SK-N-SH (cell line): ENCODE measurements at regions not wholly inside any gene's neighbourhood (a gene's known extent, or its start where the extent isn't known, plus 50 kb on each side); places are given as distances from the start of the nearest gene placed in this dataset.

ENCODE experiments used
- CTCF ChIA-PET: fragments of 300-600, 350-600 bp; formaldehyde crosslinking; extraction: SDS; loops from one replicate; lab custom pipeline; 2021; lab: Yijun Ruan, JAX
- POLR2A ChIA-PET: fragments of 350-600 bp; sonication (Branson Sonifier 250); formaldehyde crosslinking; extraction: SDS; loops from one replicate; lab custom pipeline; 2020; ENCODE audit warnings: antibody characterized with exemption, inconsistent platforms; lab: Yijun Ruan, JAX
- DNase-seq: peaks from one replicate; pipeline ENCODE4 v3.0.0; 2012
- H2AFZ ChIP-seq: fragments of 200-600 bp; sonication (generic); 2 replicates; pipeline ENCODE4 v1.8.1; 2016; ENCODE audit warnings: antibody characterized with exemption, mild to moderate bottlenecking, low read depth
- H3F3A ChIP-seq: fragments of 200-600 bp; sonication (generic); replicated peaks from 2 replicates; pipeline ENCODE3; 2016; ENCODE audit warnings: antibody characterized with exemption, mild to moderate bottlenecking; ENCODE audit not compliant: insufficient read depth
- H3K27ac ChIP-seq, 2 experiments: fragments of 200-500 bp in 1 of 2; fragments of 200-600 bp in 1 of 2; sonication (Bioruptor generic) in 1 of 2; sonication (generic), shearing (Covaris generic) in 1 of 2; 2 replicates each; pipeline versions ENCODE4 v1.5.1 to v1.6.1; 2014 to 2016; ENCODE audit warnings: low read depth in 2 of 2, inconsistent platforms in 1 of 2, low read length in 1 of 2, mild to moderate bottlenecking in 1 of 2, mixed read lengths in 1 of 2
- H3K27me3 ChIP-seq: fragments of 200-600 bp; sonication (generic), shearing (Covaris generic); 2 replicates; pipeline ENCODE4 v1.6.1; 2016; ENCODE audit warnings: mixed run types; ENCODE audit not compliant: insufficient read depth
- H3K36me3 ChIP-seq, 2 experiments: fragments of 200-500 bp in 1 of 2; fragments of 200-600 bp in 1 of 2; sonication (Bioruptor generic) in 1 of 2; sonication (generic) in 1 of 2; replicated peaks in 1 of 2; 2 replicates each; pipeline versions ENCODE3 to v1.5.1; 2014 to 2016; ENCODE audit warnings: low read length in 1 of 2, mild to moderate bottlenecking in 1 of 2; ENCODE audit not compliant: insufficient read depth in 2 of 2, control insufficient read depth in 1 of 2
- H3K4me1 ChIP-seq, 2 experiments: fragments of 200-500 bp in 1 of 2; fragments of 200-600 bp in 1 of 2; sonication (Bioruptor generic) in 1 of 2; sonication (generic), shearing (Covaris generic) in 1 of 2; 2 replicates each; pipeline versions ENCODE4 v1.5.1 to v1.6.1; 2014 to 2016; ENCODE audit warnings: low read depth in 1 of 2, low read length in 1 of 2, mixed run types in 1 of 2; ENCODE audit not compliant: insufficient read depth in 2 of 2, control insufficient read depth in 1 of 2
- H3K4me2 ChIP-seq: fragments of 200-600 bp; sonication (generic), shearing (Covaris generic); 2 replicates; pipeline ENCODE4 v1.6.1; 2017; ENCODE audit warnings: mixed run types
- H3K4me3 ChIP-seq, 2 experiments: fragments of 200-500 bp in 1 of 2; fragments of 200-600 bp in 1 of 2; sonication (Bioruptor generic) in 1 of 2; sonication (generic), shearing (Covaris generic) in 1 of 2; 2 replicates each; pipeline versions ENCODE4 v1.5.1 to v1.8.1; 2014 to 2016; ENCODE audit warnings: low read depth in 2 of 2, inconsistent platforms in 1 of 2, low read length in 1 of 2, mild to moderate bottlenecking in 1 of 2, mixed read lengths in 1 of 2, moderate library complexity in 1 of 2
- H3K79me2 ChIP-seq: fragments of 200-600 bp; sonication (generic); 2 replicates; pipeline ENCODE4 v1.8.1; 2017; ENCODE audit warnings: mild to moderate bottlenecking; ENCODE audit not compliant: insufficient read depth
- H3K9ac ChIP-seq: fragments of 200-600 bp; sonication (generic); 2 replicates; pipeline ENCODE4 v1.6.1; 2017; ENCODE audit warnings: mixed run types
- H3K9me2 ChIP-seq: fragments of 200-600 bp; sonication (generic); 2 replicates; pipeline ENCODE4 v1.6.1; 2017; ENCODE audit warnings: mixed run types
- H3K9me3 ChIP-seq: fragments of 200-600 bp; sonication (generic); 2 replicates; pipeline ENCODE4 v1.6.1; 2017; ENCODE audit warnings: mixed run types, mild to moderate bottlenecking, moderate library complexity
- H4K20me1 ChIP-seq: fragments of 200-600 bp; sonication (generic); 2 replicates; pipeline ENCODE4 v1.6.1; 2017; ENCODE audit warnings: mild to moderate bottlenecking, mixed run types; ENCODE audit not compliant: insufficient read depth
- CHD2 ChIP-seq: fragments of 150-350 bp; IDR thresholded peaks from 2 replicates; pipeline ENCODE4 v1.6.1; 2018; ENCODE audit warnings: low read length; ENCODE audit not compliant: partially characterized antibody
- CTCF ChIP-seq: fragments of 200-600 bp; sonication (generic); IDR thresholded peaks from 2 replicates; pipeline ENCODE4 v1.6.1; 2017; ENCODE audit warnings: antibody characterized with exemption, mild to moderate bottlenecking, moderate library complexity
- ELF1 ChIP-seq: IDR thresholded peaks from 2 replicates; pipeline ENCODE4 v1.4.0; 2012
- EP300 ChIP-seq, 2 experiments: IDR thresholded peaks; 2 replicates each; pipeline versions ENCODE4 v1.4.0 to v1.6.1; 2012; ENCODE audit warnings: borderline replicate concordance in 1 of 2, low read depth in 1 of 2, low read length in 1 of 2
- FOXJ3 ChIP-seq: sonication (generic); formaldehyde crosslinking; IDR thresholded peaks from 2 replicates; pipeline ENCODE4 v1.5.1; 2020; ENCODE audit warnings: mild to moderate bottlenecking, missing genetic modification reagents
- FOXM1 ChIP-seq: IDR thresholded peaks from 2 replicates; pipeline ENCODE4 v1.4.0; 2012; ENCODE audit warnings: low read depth, mild to moderate bottlenecking
- GATA2 ChIP-seq: sonication (generic); formaldehyde crosslinking; IDR thresholded peaks from 2 replicates; pipeline ENCODE4 v1.5.0; 2020; ENCODE audit warnings: mild to moderate bottlenecking, missing genetic modification reagents
- MEF2A ChIP-seq: IDR thresholded peaks from 2 replicates; pipeline ENCODE4 v1.4.0; 2012; ENCODE audit warnings: low read depth, borderline replicate concordance
- NFIC ChIP-seq: IDR thresholded peaks from 2 replicates; pipeline ENCODE4 v1.4.0; 2012; ENCODE audit warnings: borderline replicate concordance
- POLR2AphosphoS5 ChIP-seq: IDR thresholded peaks from 2 replicates; pipeline ENCODE4 v1.6.1; 2012; ENCODE audit warnings: low read depth, low read length
- RFX5 ChIP-seq: IDR thresholded peaks from 2 replicates; pipeline ENCODE4 v1.6.1; 2012; ENCODE audit warnings: mild to moderate bottlenecking, improper control_type of control experiment, low read length
- SIN3A ChIP-seq: IDR thresholded peaks from 2 replicates; pipeline ENCODE4 v1.6.1; 2012; ENCODE audit warnings: low read depth, mild to moderate bottlenecking, low read length, moderate library complexity, borderline replicate concordance
- SMC3 ChIP-seq: IDR thresholded peaks from 2 replicates; pipeline ENCODE4 v1.6.1; 2012; ENCODE audit warnings: low read depth, low read length, improper control_type of control experiment
- TAF1 ChIP-seq: IDR thresholded peaks from 2 replicates; pipeline ENCODE4 v1.6.1; 2012; ENCODE audit warnings: low read depth, mild to moderate bottlenecking, low read length, moderate library complexity, borderline replicate concordance
- USF2 ChIP-seq: fragments of 150-350 bp; IDR thresholded peaks from 2 replicates; pipeline ENCODE4 v1.6.1; 2017; ENCODE audit warnings: antibody characterized with exemption, low read length, low read depth, borderline replicate concordance
- WGBS: methylation state at CpG from one replicate; pipeline ENCODE4 v1.1.6; 2017; ENCODE audit warnings: low lambda C conversion rate; 5-methylcytosine and 5-hydroxymethylcytosine counted together
- TF ChIP-seq, protein P1 (sequence below): IDR thresholded peaks from 2 replicates; pipeline ENCODE4 v1.4.0; 2012; ENCODE audit warnings: low read depth
- TF ChIP-seq, protein P2 (sequence below): IDR thresholded peaks from 2 replicates; pipeline ENCODE4; 2012

- Histone ChIP-seq H4K20me1 (no peaks in the 10 kb centered on the region), H3K27me3 (no peaks in the 10 kb centered on the region), H3K9ac (no peak overlapping the region), H3F3A (no peaks in the 10 kb centered on the region), H3K4me3 (no peak overlapping the region), H2AFZ (no peak overlapping the region), H3K36me3 (no peaks in the 10 kb centered on the region), H3K79me2 (no peaks in the 10 kb centered on the region), H3K9me3 (no peaks in the 10 kb centered on the region), H3K9me2 (no peaks in the 10 kb centered on the region), H3K4me2 (no peak overlapping the region), H3K4me1 (peaks cover 0 to 6% of the 10 kb centered on the region in 2 experiments; a peak in 2 of 4 replicates), H3K27ac (no peak overlapping the region)
- CTCF ChIA-PET = no interaction called here
- WGBS = 0% methylated on average over 1 of the region's 1 CpG
- TF ChIP-seq FOXJ3 (CRISPR knock-in tag) = no peak
- no peak for TF ChIP-seq MEF2A
- TF ChIP-seq TAF1 = no peak
- TF ChIP-seq, protein P1, sequence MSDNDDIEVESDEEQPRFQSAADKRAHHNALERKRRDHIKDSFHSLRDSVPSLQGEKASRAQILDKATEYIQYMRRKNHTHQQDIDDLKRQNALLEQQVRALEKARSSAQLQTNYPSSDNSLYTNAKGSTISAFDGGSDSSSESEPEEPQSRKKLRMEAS = no peak
- TF ChIP-seq RFX5 = no peak
- no peak for TF ChIP-seq POLR2AphosphoS5
- no peak for TF ChIP-seq USF2
- TF ChIP-seq NFIC = no peak
- no peak for TF ChIP-seq CTCF
- no peak for TF ChIP-seq FOXM1
- no peak for TF ChIP-seq CHD2
- TF ChIP-seq, protein P2, sequence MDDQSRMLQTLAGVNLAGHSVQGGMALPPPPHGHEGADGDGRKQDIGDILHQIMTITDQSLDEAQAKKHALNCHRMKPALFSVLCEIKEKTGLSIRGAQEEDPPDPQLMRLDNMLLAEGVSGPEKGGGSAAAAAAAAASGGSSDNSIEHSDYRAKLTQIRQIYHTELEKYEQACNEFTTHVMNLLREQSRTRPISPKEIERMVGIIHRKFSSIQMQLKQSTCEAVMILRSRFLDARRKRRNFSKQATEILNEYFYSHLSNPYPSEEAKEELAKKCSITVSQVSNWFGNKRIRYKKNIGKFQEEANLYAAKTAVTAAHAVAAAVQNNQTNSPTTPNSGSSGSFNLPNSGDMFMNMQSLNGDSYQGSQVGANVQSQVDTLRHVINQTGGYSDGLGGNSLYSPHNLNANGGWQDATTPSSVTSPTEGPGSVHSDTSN = no peak
- TF ChIP-seq SMC3 = no peak
- TF ChIP-seq EP300 (IDR thresholded peaks at IDR 0.05; ENCODE audit: borderline replicate concordance in 1 of 2, low read depth in 1 of 2, low read length in 1 of 2) = no peak
- TF ChIP-seq SIN3A = no peak
- TF ChIP-seq ELF1 = no peak
- DNase-seq = no peak
- POLR2A ChIA-PET = no interaction called here
Observed at GRCh38 chr1:112060261-112060660, 70.8 kb upstream of the KCND3 start.

- Histone ChIP-seq H3K36me3 (no peaks in the 10 kb centered on the region), H3K4me2 (no peak overlapping the region), H3K9ac (no peak overlapping the region), H3K79me2 (no peaks in the 10 kb centered on the region), H3K27ac (no peak overlapping the region), H3K9me3 (no peaks in the 10 kb centered on the region), H3F3A (no peaks in the 10 kb centered on the region), H3K9me2 (no peaks in the 10 kb centered on the region), H2AFZ (no peak overlapping the region), H3K4me3 (no peak overlapping the region), H4K20me1 (no peaks in the 10 kb centered on the region), H3K4me1 (peaks cover 0 to 2% of the 10 kb centered on the region in 2 experiments; a peak in 1 of 4 replicates), H3K27me3 (no peaks in the 10 kb centered on the region)
- POLR2A ChIA-PET = no interaction called here
- no peak for DNase-seq
- TF ChIP-seq GATA2 (CRISPR knock-in tag) = no peak
- WGBS = 35% methylated on average over 5 of the region's 5 CpGs
- CTCF ChIA-PET = no interaction called here
Observed at GRCh38 chr1:112061056-112061455, 71.6 kb upstream of the KCND3 start.
